ENCODE measurements at regions not wholly inside any gene's neighbourhood (a gene's known extent, or its start where the extent isn't known, plus 50 kb on each side); places are given as distances from the start of the nearest gene placed in this dataset.

GRCh38 chr16:6020162-6020985, 922.8 kb upstream of the EEF2KMT start:
- Histone ChIP-seq H3K27me3 (ENCODE audit: insufficient read depth, low read length) (no peaks in the 10 kb centered on the region), H3K4me1 (ENCODE audit: control insufficient read depth in 1 of 2, insufficient read depth in 2 of 2, low read length in 2 of 2) (no peaks in the 10 kb centered on the region), H2AFZ (ENCODE audit: low read depth, low read length, poor library complexity, severe bottlenecking) (no peak overlapping the region), H3K27ac (ENCODE audit: low read depth, low read length) (no peak overlapping the region), H3K9ac (ENCODE audit: low read length) (no peak overlapping the region), H3K4me2 (ENCODE audit: low read length) (no peak overlapping the region), H3K9me2 (ENCODE audit: insufficient read depth) (no peaks in the 10 kb centered on the region), H3K9me3 (ENCODE audit: control insufficient read depth in 1 of 2, insufficient read depth in 1 of 2, low read depth in 1 of 2, low read length in 2 of 2) (no peaks in the 10 kb centered on the region; a peak in 2 of 4 replicates), H3K79me2 (ENCODE audit: insufficient read depth, low read length) (no peaks in the 10 kb centered on the region), H3K4me3 (replicated peaks in 1 of 2; ENCODE audit: low read depth in 1 of 2, low read length in 2 of 2) (no peak overlapping the region), H4K20me1 (ENCODE audit: insufficient read depth) (no peaks in the 10 kb centered on the region), H3K36me3 (ENCODE audit: control insufficient read depth in 1 of 2, insufficient read depth in 2 of 2, low read length in 2 of 2) (no peaks in the 10 kb centered on the region)
- TF ChIP-seq POLR2A (IDR thresholded peaks at IDR 0.05; ENCODE audit: borderline replicate concordance, extremely low read depth, insufficient read depth, insufficient read length), result no peak
- TF ChIP-seq SIN3A (IDR thresholded peaks at IDR 0.05; ENCODE audit: low read depth), result no peak
- TF ChIP-seq RAD21 (IDR thresholded peaks at IDR 0.05; ENCODE audit: low read depth), result no peak
- no peak for TF ChIP-seq ZFX (IDR thresholded peaks at IDR 0.05)
- no peak for TF ChIP-seq SP1 (IDR thresholded peaks at IDR 0.05; ENCODE audit: low read depth)
- TF ChIP-seq CEBPB (IDR thresholded peaks at IDR 0.05; ENCODE audit: low read depth), result no peak
- no peak for TF ChIP-seq JUND (IDR thresholded peaks at IDR 0.05)
- no peak for TF ChIP-seq ZNF274 (IDR thresholded peaks at IDR 0.05; ENCODE audit: low read depth, low read length)
- TF ChIP-seq ATF3 (IDR thresholded peaks at IDR 0.05), result no peak
- TF ChIP-seq REST (IDR thresholded peaks at IDR 0.05; ENCODE audit: low read depth), result no peak
- no peak for TF ChIP-seq FOSL1 (IDR thresholded peaks at IDR 0.05; ENCODE audit: low read depth)
- no peak for TF ChIP-seq ZBTB33 (IDR thresholded peaks at IDR 0.05; ENCODE audit: extremely low read depth, insufficient replicate concordance, low read length)
- no peak for TF ChIP-seq POLR2AphosphoS5 (IDR thresholded peaks at IDR 0.05; ENCODE audit: low read depth, low read length)
- no peak for TF ChIP-seq CBX3 (IDR thresholded peaks at IDR 0.05; ENCODE audit: low read depth)
- TF ChIP-seq SRF (IDR thresholded peaks at IDR 0.05; ENCODE audit: low read depth), result no peak
- no peak for TF ChIP-seq EGR1 (IDR thresholded peaks at IDR 0.05; ENCODE audit: low read depth)
- TF ChIP-seq CTCF (IDR thresholded peaks at IDR 0.05 in 2 of 3, conservative IDR thresholded peaks at IDR 0.05 in 1 of 3; ENCODE audit: borderline replicate concordance in 1 of 3, insufficient read depth in 1 of 3, low read depth in 2 of 3, low read length in 2 of 3), result no peak
- ChIA-PET POLR2A (no interaction called here), RAD21 (ENCODE audit: low non-redundant PET in 1 of 2, low total read pairs in 2 of 2, uncharacterized antibody in 2 of 2, unreplicated experiment in 2 of 2) (no interaction called here), CTCF (no interaction called here)
- DNase-seq (ENCODE audit: low read depth, low spot score) (no peak), ATAC-seq (no peak)
- intact Hi-C loops (cut with micrococcal nuclease), result no loop called here
- no TSS peak for BruUV-seq (replicated peaks)
